ENCODE measurements at regions not wholly inside any gene's neighbourhood (a gene's known extent, or its start where the extent isn't known, plus 50 kb on each side); places are given as distances from the start of the nearest gene placed in this dataset.

GRCh38 chr6:92521553-92521952 is 897.8 kb downstream of the EPHA7 start:
- no peak overlapping the region for H3K4me3 ChIP-seq (ENCODE audit: low read depth, low read length)
- in situ Hi-C loops (cut with HindIII; ENCODE audit: low sequenced_read_pairs): no loop called here
- TF ChIP-seq, protein P1, sequence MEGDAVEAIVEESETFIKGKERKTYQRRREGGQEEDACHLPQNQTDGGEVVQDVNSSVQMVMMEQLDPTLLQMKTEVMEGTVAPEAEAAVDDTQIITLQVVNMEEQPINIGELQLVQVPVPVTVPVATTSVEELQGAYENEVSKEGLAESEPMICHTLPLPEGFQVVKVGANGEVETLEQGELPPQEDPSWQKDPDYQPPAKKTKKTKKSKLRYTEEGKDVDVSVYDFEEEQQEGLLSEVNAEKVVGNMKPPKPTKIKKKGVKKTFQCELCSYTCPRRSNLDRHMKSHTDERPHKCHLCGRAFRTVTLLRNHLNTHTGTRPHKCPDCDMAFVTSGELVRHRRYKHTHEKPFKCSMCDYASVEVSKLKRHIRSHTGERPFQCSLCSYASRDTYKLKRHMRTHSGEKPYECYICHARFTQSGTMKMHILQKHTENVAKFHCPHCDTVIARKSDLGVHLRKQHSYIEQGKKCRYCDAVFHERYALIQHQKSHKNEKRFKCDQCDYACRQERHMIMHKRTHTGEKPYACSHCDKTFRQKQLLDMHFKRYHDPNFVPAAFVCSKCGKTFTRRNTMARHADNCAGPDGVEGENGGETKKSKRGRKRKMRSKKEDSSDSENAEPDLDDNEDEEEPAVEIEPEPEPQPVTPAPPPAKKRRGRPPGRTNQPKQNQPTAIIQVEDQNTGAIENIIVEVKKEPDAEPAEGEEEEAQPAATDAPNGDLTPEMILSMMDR (IDR thresholded peaks at IDR 0.05; ENCODE audit: low read depth, low read length): no peak
- DNase-seq (ENCODE audit: low read depth, low spot score): no peak

DNA sequence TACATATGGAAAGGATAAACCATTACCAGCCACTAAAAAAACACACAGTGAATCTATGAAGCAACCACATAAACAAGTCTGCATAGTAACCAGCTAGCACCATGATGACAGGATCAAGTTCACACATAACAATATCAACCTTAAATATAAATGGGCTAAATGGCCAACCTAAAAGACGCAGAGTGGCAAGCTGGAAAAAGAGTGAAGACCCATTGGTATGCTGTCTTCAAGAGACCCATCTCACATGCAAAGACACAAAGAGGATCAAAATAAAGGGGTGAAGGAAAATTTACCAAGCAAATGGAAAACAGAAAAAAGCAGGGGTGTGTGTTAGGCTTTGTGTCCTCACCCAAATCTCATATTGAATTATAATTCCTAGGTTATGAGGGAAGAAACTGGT is 909.2 kb downstream of the EPHA7 start:
- no peak overlapping the region for H3K4me3 ChIP-seq (ENCODE audit: low read depth, low read length)
- no peak for DNase-seq (ENCODE audit: low read depth, low spot score)
- in situ Hi-C loops (cut with HindIII; ENCODE audit: low sequenced_read_pairs): no loop called here
- TF ChIP-seq, protein P1 (IDR thresholded peaks at IDR 0.05; ENCODE audit: low read depth, low read length): no peak

GRCh38 chr6:92507552-92507951 is 911.8 kb downstream of the EPHA7 start:
- no peak overlapping the region for H3K4me3 ChIP-seq (ENCODE audit: low read depth, low read length)
- in situ Hi-C loops (cut with HindIII; ENCODE audit: low sequenced_read_pairs): no loop called here
- no peak for DNase-seq (ENCODE audit: low read depth, low spot score)
- TF ChIP-seq, protein P1 (IDR thresholded peaks at IDR 0.05; ENCODE audit: low read depth, low read length): no peak

- TF ChIP-seq, protein P1 (IDR thresholded peaks at IDR 0.05; ENCODE audit: low read depth, low read length): no peak
These were observed 914.9 kb downstream of the EPHA7 start for GRCh38 chr6:92504509-92504908.

DNA sequence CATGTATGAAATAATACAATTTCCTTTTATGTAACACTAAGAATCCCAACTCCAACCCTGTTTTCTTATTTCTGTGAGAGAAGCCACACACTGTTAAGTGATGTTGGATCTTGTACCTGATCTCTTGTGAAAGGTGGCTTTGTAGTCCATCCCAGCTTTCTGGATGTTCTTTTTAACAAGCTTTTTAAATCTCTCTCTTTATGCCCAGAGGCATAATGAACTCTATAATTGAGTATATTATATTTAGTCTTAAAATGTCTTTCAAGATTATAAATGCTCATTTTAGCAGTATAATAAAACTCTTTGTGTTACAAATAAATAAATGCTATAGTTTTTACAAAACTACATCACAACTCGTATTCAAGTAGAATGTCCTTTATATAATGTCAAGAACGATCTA is 922.1 kb downstream of the EPHA7 start:
- in situ Hi-C loops (cut with HindIII; ENCODE audit: low sequenced_read_pairs): no loop called here
- TF ChIP-seq, protein P1 (IDR thresholded peaks at IDR 0.05; ENCODE audit: low read depth, low read length): no peak
- no peak overlapping the region for H3K4me3 ChIP-seq (ENCODE audit: low read depth, low read length)
- no peak for DNase-seq (ENCODE audit: low read depth, low spot score)

More at GRCh38 chr6:92504509-92504908, 914.9 kb downstream of the EPHA7 start:
- no peak overlapping the region for H3K4me3 ChIP-seq (ENCODE audit: low read depth, low read length)
- in situ Hi-C loops (cut with HindIII; ENCODE audit: low sequenced_read_pairs): no loop called here
- no peak for DNase-seq (ENCODE audit: low read depth, low spot score)

DNA sequence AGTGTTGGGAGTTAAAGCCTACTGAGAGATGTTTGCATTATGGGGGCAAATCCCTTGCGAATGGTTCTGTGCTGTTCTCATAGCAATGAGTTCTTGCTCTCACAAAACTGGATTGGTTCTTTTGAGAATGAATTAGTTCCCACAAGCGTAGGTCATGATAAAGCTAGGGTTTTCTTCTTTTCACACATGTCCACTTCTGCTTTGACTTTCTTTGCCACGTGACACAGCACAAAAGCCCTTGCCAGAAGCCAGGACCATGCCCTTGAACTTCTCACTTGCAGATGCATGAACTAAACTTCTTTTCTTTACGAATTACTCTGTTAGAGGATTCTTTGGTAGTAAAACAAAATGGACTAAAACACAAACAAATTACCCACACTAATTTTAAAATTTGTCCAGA is 922.8 kb downstream of the EPHA7 start:
- TF ChIP-seq, protein P1 (IDR thresholded peaks at IDR 0.05; ENCODE audit: low read depth, low read length): no peak
- DNase-seq (ENCODE audit: low read depth, low spot score): no peak
- H3K4me3 ChIP-seq (ENCODE audit: low read depth, low read length): no peak overlapping the region
- in situ Hi-C loops (cut with HindIII; ENCODE audit: low sequenced_read_pairs): no loop called here

GRCh38 chr6:92495242-92495641 is 924.1 kb downstream of the EPHA7 start:
- peak; percentile 38 for DNase-seq (ENCODE audit: low read depth, low spot score)

More at GRCh38 chr6:92495242-92495641, 924.1 kb downstream of the EPHA7 start:
- no peak overlapping the region for H3K4me3 ChIP-seq (ENCODE audit: low read depth, low read length)
- TF ChIP-seq, protein P1 (IDR thresholded peaks at IDR 0.05; ENCODE audit: low read depth, low read length): no peak
- in situ Hi-C loops (cut with HindIII; ENCODE audit: low sequenced_read_pairs): no loop called here

Data from astrocyte of the spinal cord (primary cell).